ENCODE measurements at regions not wholly inside any gene's neighbourhood (a gene's known extent, or its start where the extent isn't known, plus 50 kb on each side); places are given as distances from the start of the nearest gene placed in this dataset.
"Not testable (repeated sequence)": the region's sequence is repeated elsewhere in the genome, so short reads cannot be mapped to it uniquely, and the experiment has no call there.

GRCh38 chr12:19671695-19672094, 232.4 kb downstream of the AEBP2 start:
- DNase-seq, result no peak

- DNase-seq, result no peak
Measured at GRCh38 chr12:19674437-19674836, 235.1 kb downstream of the AEBP2 start.

GRCh38 chr12:19675361-19675760, 236.1 kb downstream of the AEBP2 start:
- no peak for DNase-seq

- DNase-seq, result not testable (repeated sequence)
Measured at GRCh38 chr12:19678501-19678900, 239.2 kb downstream of the AEBP2 start.

GRCh38 chr12:19681007-19681406, 241.7 kb downstream of the AEBP2 start:
- DNase-seq, result no peak

GRCh38 chr12:19683178-19683927, 244.1 kb downstream of the AEBP2 start:
- no peak for DNase-seq

- no peak for DNase-seq
Measured at GRCh38 chr12:19687371-19687770, 248.1 kb downstream of the AEBP2 start.

- DNase-seq, result no peak
Measured at GRCh38 chr12:19688532-19688931, 249.2 kb downstream of the AEBP2 start.

- no peak for DNase-seq
Measured at GRCh38 chr12:19689226-19689625, 249.9 kb downstream of the AEBP2 start.

GRCh38 chr12:19689801-19690472, 250.6 kb downstream of the AEBP2 start:
- DNase-seq, result no peak

- no peak for DNase-seq
Measured at GRCh38 chr12:19692091-19692490, 252.8 kb downstream of the AEBP2 start.

- no peak for DNase-seq
Measured at GRCh38 chr12:19692566-19692965, 253.3 kb downstream of the AEBP2 start.

GRCh38 chr12:19694627-19695026, 255.3 kb downstream of the AEBP2 start:
- DNase-seq, result no peak

- no peak for DNase-seq
Measured at GRCh38 chr12:19695244-19696098, 256.2 kb downstream of the AEBP2 start.

- DNase-seq, result no peak
Measured at GRCh38 chr12:19700969-19701368, 261.7 kb downstream of the AEBP2 start.

GRCh38 chr12:19704966-19705365, 265.7 kb downstream of the AEBP2 start:
- DNase-seq, result no peak

GRCh38 chr12:19706936-19707335, 267.6 kb downstream of the AEBP2 start:
- no peak for DNase-seq

GRCh38 chr12:19707948-19708409, 268.7 kb downstream of the AEBP2 start:
- no peak for DNase-seq

- no peak for DNase-seq
Measured at GRCh38 chr12:19709889-19710288, 270.6 kb downstream of the AEBP2 start.

- no peak for DNase-seq
Measured at GRCh38 chr12:19710811-19711793, 271.8 kb downstream of the AEBP2 start.

- no peak for DNase-seq
Measured at GRCh38 chr12:19712041-19712440, 272.7 kb downstream of the AEBP2 start.

GRCh38 chr12:19718401-19718800, 279.1 kb downstream of the AEBP2 start:
- DNase-seq, result no peak

All from SHP77 treated with DMSO at 0.1 percent for 48 hours (cell line).